ENCODE measurements at regions not wholly inside any gene's neighbourhood (a gene's known extent, or its start where the extent isn't known, plus 50 kb on each side); places are given as distances from the start of the nearest gene placed in this dataset.

GRCh38 chr5:167832609-167833008 is 458.8 kb upstream of the WWC1 start:
- TF ChIP-seq, protein P1, sequence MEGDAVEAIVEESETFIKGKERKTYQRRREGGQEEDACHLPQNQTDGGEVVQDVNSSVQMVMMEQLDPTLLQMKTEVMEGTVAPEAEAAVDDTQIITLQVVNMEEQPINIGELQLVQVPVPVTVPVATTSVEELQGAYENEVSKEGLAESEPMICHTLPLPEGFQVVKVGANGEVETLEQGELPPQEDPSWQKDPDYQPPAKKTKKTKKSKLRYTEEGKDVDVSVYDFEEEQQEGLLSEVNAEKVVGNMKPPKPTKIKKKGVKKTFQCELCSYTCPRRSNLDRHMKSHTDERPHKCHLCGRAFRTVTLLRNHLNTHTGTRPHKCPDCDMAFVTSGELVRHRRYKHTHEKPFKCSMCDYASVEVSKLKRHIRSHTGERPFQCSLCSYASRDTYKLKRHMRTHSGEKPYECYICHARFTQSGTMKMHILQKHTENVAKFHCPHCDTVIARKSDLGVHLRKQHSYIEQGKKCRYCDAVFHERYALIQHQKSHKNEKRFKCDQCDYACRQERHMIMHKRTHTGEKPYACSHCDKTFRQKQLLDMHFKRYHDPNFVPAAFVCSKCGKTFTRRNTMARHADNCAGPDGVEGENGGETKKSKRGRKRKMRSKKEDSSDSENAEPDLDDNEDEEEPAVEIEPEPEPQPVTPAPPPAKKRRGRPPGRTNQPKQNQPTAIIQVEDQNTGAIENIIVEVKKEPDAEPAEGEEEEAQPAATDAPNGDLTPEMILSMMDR (optimal IDR thresholded peaks at IDR 0.05 in 1 of 3, IDR thresholded peaks at IDR 0.05 in 1 of 3, conservative IDR thresholded peaks at IDR 0.05 in 1 of 3; ENCODE audit: extremely low read depth in 1 of 3, insufficient read depth in 2 of 3, low read length in 3 of 3): no peak
- no peak for TF ChIP-seq EZH2 (IDR thresholded peaks at IDR 0.05; ENCODE audit: low read length)

Measured in keratinocyte (primary cell).